NCI-H446 (cell line): ENCODE measurements at regions not wholly inside any gene's neighbourhood (a gene's known extent, or its start where the extent isn't known, plus 50 kb on each side); places are given as distances from the start of the nearest gene placed in this dataset.
"Not testable (repeated sequence)": the region's sequence is repeated elsewhere in the genome, so short reads cannot be mapped to it uniquely, and the experiment has no call there.

ENCODE experiments used
- DNase-seq, 2 experiments: peaks; one replicate each; lab custom pipeline; 2025; lab: John Stamatoyannopoulos, UW

- not testable (repeated sequence) for DNase-seq
These were observed 123.9 kb upstream of the FAT1 start for GRCh38 chr4:186847429-186848131.

- no peak for DNase-seq
These were observed 124.8 kb upstream of the FAT1 start for GRCh38 chr4:186848437-186848836.

- no peak for DNase-seq
These were observed 127.8 kb upstream of the FAT1 start for GRCh38 chr4:186851291-186852072.

GRCh38 chr4:186852073-186852420 is 128.4 kb upstream of the FAT1 start:
- DNase-seq, result no peak

GRCh38 chr4:186852964-186853391 is 129.3 kb upstream of the FAT1 start:
- DNase-seq, result no peak

GRCh38 chr4:186854256-186854655 is 130.6 kb upstream of the FAT1 start:
- no peak for DNase-seq

- DNase-seq, result no peak
These were observed 131.5 kb upstream of the FAT1 start for GRCh38 chr4:186855111-186855510.

GRCh38 chr4:186857793-186858192 is 134.1 kb upstream of the FAT1 start:
- no peak for DNase-seq

- no peak for DNase-seq
These were observed 134.7 kb upstream of the FAT1 start for GRCh38 chr4:186858355-186858754.

- no peak for DNase-seq
These were observed 135.8 kb upstream of the FAT1 start for GRCh38 chr4:186859420-186859819.

- DNase-seq, result no peak
These were observed 137.7 kb upstream of the FAT1 start for GRCh38 chr4:186861317-186861716.

GRCh38 chr4:186871856-186872255 is 148.2 kb upstream of the FAT1 start:
- DNase-seq, result no peak

- not testable (repeated sequence) for DNase-seq
These were observed 149.4 kb upstream of the FAT1 start for GRCh38 chr4:186873095-186873494.

GRCh38 chr4:186875476-186875875 is 151.8 kb upstream of the FAT1 start:
- no peak for DNase-seq

GRCh38 chr4:186876961-186877626 is 153.4 kb upstream of the FAT1 start:
- DNase-seq, result no peak

GRCh38 chr4:186878203-186878776 is 154.6 kb upstream of the FAT1 start:
- no peak for DNase-seq

GRCh38 chr4:186881521-186882220 is 158.0 kb upstream of the FAT1 start:
- no peak for DNase-seq

- DNase-seq, result no peak
These were observed 158.6 kb upstream of the FAT1 start for GRCh38 chr4:186882293-186882692.

- no peak for DNase-seq
These were observed 161.6 kb upstream of the FAT1 start for GRCh38 chr4:186885289-186885688.

- no peak for DNase-seq
These were observed 163.1 kb upstream of the FAT1 start for GRCh38 chr4:186886759-186887158.

GRCh38 chr4:186887291-186887700 is 163.6 kb upstream of the FAT1 start:
- no peak for DNase-seq

- DNase-seq, result no peak
These were observed 164.1 kb upstream of the FAT1 start for GRCh38 chr4:186887752-186888151.
